Thyroid gland (tissue), 4 donors: ENCODE measurements at regions not wholly inside any gene's neighbourhood (a gene's known extent, or its start where the extent isn't known, plus 50 kb on each side); places are given as distances from the start of the nearest gene placed in this dataset.

Source experiments
- DNase-seq, 2 donors: peaks; one replicate each; pipeline ENCODE4 v3.0.0-alpha.2; 2019
- H3K27ac ChIP-seq, 3 donors: fragments of 200-600 bp; sonication (generic); 1 replicate in 2 of 3; 2 replicates in 1 of 3; pipeline ENCODE4 v1.5.1; 2016 to 2019; ENCODE audit warnings: mild to moderate bottlenecking in 1 of 3, moderate library complexity in 1 of 3
- H3K27me3 ChIP-seq: fragments of 200-600 bp; sonication (generic); one replicate; pipeline ENCODE4 v1.5.1; 2019
- H3K36me3 ChIP-seq, 2 donors: fragments of 200-600 bp; sonication (generic); one replicate each; pipeline ENCODE4 v1.5.1; 2016 to 2019
- H3K4me1 ChIP-seq, 2 donors: fragments of 200-600 bp; sonication (generic); one replicate each; pipeline ENCODE4 v1.5.1; 2017 to 2019
- H3K4me3 ChIP-seq, 3 donors: fragments of 200-600 bp; sonication (generic); replicated peaks in 1 of 3; 1 replicate in 2 of 3; 2 replicates in 1 of 3; pipeline ENCODE4 v1.5.1; 2016; ENCODE audit warnings: mild to moderate bottlenecking in 1 of 3
- H3K9me3 ChIP-seq: fragments of 200-600 bp; sonication (generic); one replicate; pipeline ENCODE4 v1.5.1; 2017
- POLR2A ChIP-seq, 2 donors: fragments of 450-650 bp; IDR thresholded peaks; one replicate each; pipeline ENCODE4 v1.6.1; 2017; ENCODE audit warnings: antibody characterized with exemption in 2 of 2, mild to moderate bottlenecking in 2 of 2, moderate library complexity in 1 of 2
- WGBS, 2 donors: methylation state at CpG; one replicate each; pipeline ENCODE4 v1.1.5; 2017; 5-methylcytosine and 5-hydroxymethylcytosine counted together
- intact Hi-C: fragments of 100-400 bp; cut with DNase I; formaldehyde crosslinking; loops from one replicate; pipeline ENCODE4 v1.15.1; 2023
- TF ChIP-seq, protein P1 (sequence below), 6 experiments: fragments of 200-600 bp in 3 of 6; fragments of 450-650 bp in 3 of 6; sonication (generic) in 3 of 6; IDR thresholded peaks; one replicate each; pipeline ENCODE4 v1.5.1; 2016 to 2019; ENCODE audit warnings: antibody characterized with exemption in 6 of 6, mild to moderate bottlenecking in 2 of 6, inconsistent platforms in 1 of 6, moderate library complexity in 1 of 6

DNA sequence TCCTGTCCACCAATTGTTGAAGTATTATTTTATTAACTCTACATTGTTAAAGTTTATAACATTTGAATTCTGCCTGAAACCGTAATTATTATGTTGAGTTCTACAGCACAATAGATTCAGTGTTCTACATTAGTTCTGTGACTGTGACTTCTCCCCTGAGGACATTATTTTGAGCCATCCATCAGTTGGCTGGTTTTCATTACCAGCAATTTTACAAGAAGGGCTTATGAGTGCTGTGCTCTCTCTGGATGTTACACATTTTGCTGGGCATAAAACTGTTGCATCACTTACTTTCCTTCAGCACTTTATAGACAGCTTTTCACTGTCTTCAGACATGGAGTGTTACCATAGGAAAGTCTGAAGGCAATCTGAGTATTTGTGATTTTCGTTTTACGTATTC lies 118.2 kb upstream of the KITLG start:
- Histone ChIP-seq H3K4me3 (no peak overlapping the region), H3K36me3 (no peaks in the 10 kb centered on the region), H3K9me3 (no peaks in the 10 kb centered on the region), H3K27me3 (no peaks in the 10 kb centered on the region), H3K4me1 (no peaks in the 10 kb centered on the region), H3K27ac (no peak overlapping the region)
- 90 to 94% methylated on average over 3 of the region's 3 CpGs for whole genome bisulfite sequencing, 2 donors
- intact Hi-C loops, result no loop called here
- no peak for TF ChIP-seq POLR2A (IDR thresholded peaks at IDR 0.05)
- TF ChIP-seq, protein P1, sequence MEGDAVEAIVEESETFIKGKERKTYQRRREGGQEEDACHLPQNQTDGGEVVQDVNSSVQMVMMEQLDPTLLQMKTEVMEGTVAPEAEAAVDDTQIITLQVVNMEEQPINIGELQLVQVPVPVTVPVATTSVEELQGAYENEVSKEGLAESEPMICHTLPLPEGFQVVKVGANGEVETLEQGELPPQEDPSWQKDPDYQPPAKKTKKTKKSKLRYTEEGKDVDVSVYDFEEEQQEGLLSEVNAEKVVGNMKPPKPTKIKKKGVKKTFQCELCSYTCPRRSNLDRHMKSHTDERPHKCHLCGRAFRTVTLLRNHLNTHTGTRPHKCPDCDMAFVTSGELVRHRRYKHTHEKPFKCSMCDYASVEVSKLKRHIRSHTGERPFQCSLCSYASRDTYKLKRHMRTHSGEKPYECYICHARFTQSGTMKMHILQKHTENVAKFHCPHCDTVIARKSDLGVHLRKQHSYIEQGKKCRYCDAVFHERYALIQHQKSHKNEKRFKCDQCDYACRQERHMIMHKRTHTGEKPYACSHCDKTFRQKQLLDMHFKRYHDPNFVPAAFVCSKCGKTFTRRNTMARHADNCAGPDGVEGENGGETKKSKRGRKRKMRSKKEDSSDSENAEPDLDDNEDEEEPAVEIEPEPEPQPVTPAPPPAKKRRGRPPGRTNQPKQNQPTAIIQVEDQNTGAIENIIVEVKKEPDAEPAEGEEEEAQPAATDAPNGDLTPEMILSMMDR (IDR thresholded peaks at IDR 0.05), result no peak
- DNase-seq, result no peak

DNA sequence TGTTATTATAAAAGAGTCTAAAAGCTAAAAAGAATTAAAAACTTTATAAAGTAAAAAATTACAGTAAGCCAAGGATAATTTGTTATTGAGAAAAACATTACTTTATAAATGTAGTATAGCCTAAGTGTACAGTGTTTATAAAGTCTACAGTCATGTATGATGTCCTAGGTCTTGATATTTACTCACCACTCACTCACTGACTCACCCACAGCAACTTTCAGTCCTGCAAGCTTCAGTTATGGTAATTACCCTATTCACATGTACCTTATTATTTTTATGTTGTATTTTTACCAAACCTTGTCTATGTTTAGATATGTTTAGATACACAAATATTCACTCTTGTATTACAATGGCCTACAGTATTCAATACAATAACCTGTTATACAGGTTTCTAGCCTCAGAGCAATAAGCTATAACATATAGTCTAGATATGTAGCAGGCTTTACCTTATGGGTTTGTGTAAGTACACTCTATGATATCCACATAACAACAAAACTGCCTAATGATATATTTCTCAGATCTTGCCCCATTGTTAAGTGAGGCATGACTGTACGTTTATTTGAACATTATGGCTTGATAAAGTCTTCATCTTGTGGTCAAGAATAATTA lies 113.7 kb upstream of the KITLG start:
- no peaks in the 10 kb centered on the region for H3K36me3 ChIP-seq
- TF ChIP-seq, protein P1 (IDR thresholded peaks at IDR 0.05), result no peak
- WGBS, 2 donors, result 70 to 74% methylated on average over 1 of the region's 1 CpG
- H3K27ac ChIP-seq, result no peak overlapping the region
- H3K9me3 ChIP-seq, result no peaks in the 10 kb centered on the region
- DNase-seq, result no peak
- no peaks in the 10 kb centered on the region for H3K27me3 ChIP-seq
- H3K4me1 ChIP-seq, result no peaks in the 10 kb centered on the region
- no peak overlapping the region for H3K4me3 ChIP-seq
- intact Hi-C loops, result no loop called here

DNA sequence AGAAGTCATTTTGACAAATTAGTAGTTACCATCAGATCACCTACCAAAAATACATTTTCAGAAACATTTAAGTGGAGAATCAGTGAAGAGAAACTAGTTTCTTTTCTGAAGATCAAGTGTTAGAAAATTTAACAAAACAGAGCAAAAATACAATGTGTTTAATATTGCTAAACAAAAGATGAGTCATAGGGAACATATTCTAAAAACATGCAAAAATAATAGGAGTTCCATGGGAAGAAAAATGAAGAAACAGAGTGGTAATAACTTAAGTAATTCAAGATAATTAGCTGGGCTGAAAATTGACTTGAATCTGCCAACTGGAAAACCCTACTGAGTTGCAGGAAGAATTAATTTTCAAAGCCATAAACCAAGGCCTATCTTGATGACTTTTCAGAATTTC lies 111.5 kb upstream of the KITLG start:
- no peaks in the 10 kb centered on the region for H3K36me3 ChIP-seq
- intact Hi-C loops, result no loop called here
- H3K27me3 ChIP-seq, result no peaks in the 10 kb centered on the region
- no peak for DNase-seq
- H3K4me1 ChIP-seq, result no peaks in the 10 kb centered on the region
- H3K9me3 ChIP-seq, result no peaks in the 10 kb centered on the region
- TF ChIP-seq, protein P1 (IDR thresholded peaks at IDR 0.05), result no peak
- no peak for TF ChIP-seq POLR2A (IDR thresholded peaks at IDR 0.05)
- no peak overlapping the region for H3K4me3 ChIP-seq
- no peak overlapping the region for H3K27ac ChIP-seq

DNA sequence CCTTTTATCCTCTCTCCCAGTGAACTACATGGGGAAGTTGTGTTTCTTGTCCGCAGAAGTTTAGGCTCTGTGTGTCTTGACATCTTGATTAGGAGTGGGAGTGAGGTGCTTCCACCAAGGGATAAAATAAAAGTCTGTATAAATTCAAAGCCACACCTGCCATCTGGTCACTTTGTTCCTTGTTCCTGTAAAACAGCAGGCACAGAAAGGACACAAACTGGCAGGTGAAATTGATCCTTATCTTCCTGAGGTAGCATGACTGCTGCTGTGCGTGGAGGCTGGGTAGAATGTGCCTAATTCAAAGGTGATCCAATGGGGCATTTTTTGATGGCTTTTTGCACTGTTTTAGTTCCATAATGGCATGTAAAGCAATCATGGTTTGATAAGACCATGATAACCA lies 104.3 kb upstream of the KITLG start:
- no peak overlapping the region for H3K4me3 ChIP-seq
- H3K27me3 ChIP-seq, result no peaks in the 10 kb centered on the region
- intact Hi-C loops, result no loop called here
- H3K9me3 ChIP-seq, result no peaks in the 10 kb centered on the region
- WGBS, 2 donors, result 90 to 91% methylated on average over 2 of the region's 2 CpGs
- no peaks in the 10 kb centered on the region for H3K4me1 ChIP-seq
- H3K36me3 ChIP-seq, result no peaks in the 10 kb centered on the region
- DNase-seq, result no peak
- no peak for TF ChIP-seq POLR2A (IDR thresholded peaks at IDR 0.05)
- TF ChIP-seq, protein P1 (IDR thresholded peaks at IDR 0.05), result no peak
- no peak overlapping the region for H3K27ac ChIP-seq

DNA sequence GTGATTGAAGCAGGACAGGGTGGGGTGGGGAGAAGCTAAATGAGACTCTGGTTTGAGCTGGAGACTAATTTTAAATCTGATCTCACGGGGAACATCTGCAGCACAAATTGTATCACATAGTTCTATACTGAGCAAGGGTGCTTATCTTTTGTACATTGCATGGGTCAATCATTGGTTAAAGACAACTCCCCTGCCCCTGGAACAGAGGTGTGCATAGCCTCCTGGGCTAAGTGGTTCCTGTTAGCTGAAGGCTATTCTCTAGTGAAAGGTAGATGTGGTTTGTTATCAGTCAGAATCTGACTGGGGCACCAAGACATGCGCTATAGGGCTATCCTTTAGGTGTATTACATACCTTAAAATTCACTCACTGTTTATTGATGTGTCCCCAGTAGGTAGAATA lies 103.9 kb upstream of the KITLG start:
- Histone ChIP-seq H3K36me3 (no peaks in the 10 kb centered on the region), H3K27ac (no peak overlapping the region), H3K4me1 (no peaks in the 10 kb centered on the region), H3K4me3 (no peak overlapping the region), H3K27me3 (no peaks in the 10 kb centered on the region), H3K9me3 (no peaks in the 10 kb centered on the region)
- DNase-seq, result no peak
- intact Hi-C loops, result no loop called here
- WGBS, 2 donors, result 88 to 91% methylated on average over 2 of the region's 2 CpGs
- no peak for TF ChIP-seq POLR2A (IDR thresholded peaks at IDR 0.05)
- TF ChIP-seq, protein P1 (IDR thresholded peaks at IDR 0.05), result no peak
